Retinal pigment epithelial cell (primary cell): ENCODE measurements at regions not wholly inside any gene's neighbourhood (a gene's known extent, or its start where the extent isn't known, plus 50 kb on each side); places are given as distances from the start of the nearest gene placed in this dataset.

Source experiments
- DNase-seq: peaks from one replicate; pipeline ENCODE4 v3.0.0-alpha.2; 2010; ENCODE audit warnings: low read depth
- H3K4me3 ChIP-seq: 2 replicates; pipeline ENCODE4 v1.5.1; 2011; ENCODE audit warnings: mild to moderate bottlenecking, low read length, control low read depth, moderate library complexity
- TF ChIP-seq, protein P1 (sequence below): conservative IDR thresholded peaks from 2 replicates; pipeline ENCODE4 v1.5.1; 2011; ENCODE audit warnings: low read depth, low read length, control low read depth, inconsistent platforms

- TF ChIP-seq, protein P1, sequence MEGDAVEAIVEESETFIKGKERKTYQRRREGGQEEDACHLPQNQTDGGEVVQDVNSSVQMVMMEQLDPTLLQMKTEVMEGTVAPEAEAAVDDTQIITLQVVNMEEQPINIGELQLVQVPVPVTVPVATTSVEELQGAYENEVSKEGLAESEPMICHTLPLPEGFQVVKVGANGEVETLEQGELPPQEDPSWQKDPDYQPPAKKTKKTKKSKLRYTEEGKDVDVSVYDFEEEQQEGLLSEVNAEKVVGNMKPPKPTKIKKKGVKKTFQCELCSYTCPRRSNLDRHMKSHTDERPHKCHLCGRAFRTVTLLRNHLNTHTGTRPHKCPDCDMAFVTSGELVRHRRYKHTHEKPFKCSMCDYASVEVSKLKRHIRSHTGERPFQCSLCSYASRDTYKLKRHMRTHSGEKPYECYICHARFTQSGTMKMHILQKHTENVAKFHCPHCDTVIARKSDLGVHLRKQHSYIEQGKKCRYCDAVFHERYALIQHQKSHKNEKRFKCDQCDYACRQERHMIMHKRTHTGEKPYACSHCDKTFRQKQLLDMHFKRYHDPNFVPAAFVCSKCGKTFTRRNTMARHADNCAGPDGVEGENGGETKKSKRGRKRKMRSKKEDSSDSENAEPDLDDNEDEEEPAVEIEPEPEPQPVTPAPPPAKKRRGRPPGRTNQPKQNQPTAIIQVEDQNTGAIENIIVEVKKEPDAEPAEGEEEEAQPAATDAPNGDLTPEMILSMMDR = no peak
- DNase-seq = no peak
- no peak overlapping the region for H3K4me3 ChIP-seq
Observed at GRCh38 chr3:105177576-105177975, 189.1 kb upstream of the ALCAM start.

DNA sequence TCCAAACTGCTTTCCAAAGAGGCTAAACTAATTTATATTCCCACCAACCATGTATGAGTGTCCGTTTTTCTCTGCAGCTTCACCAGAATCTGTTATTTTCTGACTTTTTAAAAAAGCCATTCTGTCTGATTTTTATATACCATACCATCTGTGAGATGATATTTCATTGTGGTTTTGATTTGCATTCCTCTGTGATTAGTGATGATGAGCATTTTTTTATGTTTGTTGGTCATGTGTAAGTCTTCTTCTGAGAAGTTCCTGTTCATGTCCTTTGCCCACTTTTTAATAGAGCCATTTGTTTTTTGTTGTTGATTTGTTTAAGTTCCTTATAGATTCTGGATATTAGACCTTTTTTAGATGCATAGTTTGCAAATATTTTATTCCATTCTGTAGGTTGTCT lies 179.4 kb upstream of the ALCAM start:
- DNase-seq = no peak
- TF ChIP-seq, protein P1 = no peak
- no peak overlapping the region for H3K4me3 ChIP-seq

DNA sequence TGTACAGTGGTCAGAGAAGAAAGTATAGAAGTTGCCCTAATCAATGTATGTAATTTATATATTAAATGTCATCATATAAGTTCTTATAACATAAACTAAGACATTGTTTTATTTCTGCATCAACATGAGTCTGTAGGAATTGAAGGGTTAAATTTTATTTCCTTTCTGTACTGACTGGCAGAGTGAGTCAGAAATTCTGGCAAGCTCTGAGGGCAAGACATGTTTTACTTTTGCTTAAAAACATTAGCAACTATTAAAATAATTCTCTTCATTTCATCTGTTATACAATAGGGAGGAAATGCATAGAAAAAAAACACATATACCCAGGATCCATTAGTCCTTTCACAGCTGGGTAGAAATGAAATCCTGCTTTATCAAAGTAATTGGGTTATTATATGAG lies 171.4 kb upstream of the ALCAM start:
- H3K4me3 ChIP-seq = no peak overlapping the region
- DNase-seq = no peak
- TF ChIP-seq, protein P1 = no peak

- TF ChIP-seq, protein P1 = no peak
Observed at GRCh38 chr3:105197863-105198262, 168.8 kb upstream of the ALCAM start.

GRCh38 chr3:105199217-105199616 lies 167.5 kb upstream of the ALCAM start:
- no peak overlapping the region for H3K4me3 ChIP-seq
- TF ChIP-seq, protein P1 = no peak
- DNase-seq = no peak

More at GRCh38 chr3:105197863-105198262, 168.8 kb upstream of the ALCAM start:
- DNase-seq = no peak
- no peak overlapping the region for H3K4me3 ChIP-seq

GRCh38 chr3:105210141-105210540 lies 156.6 kb upstream of the ALCAM start:
- TF ChIP-seq, protein P1 = no peak
- H3K4me3 ChIP-seq = no peak overlapping the region
- no peak for DNase-seq

GRCh38 chr3:105214590-105214989 lies 152.1 kb upstream of the ALCAM start:
- TF ChIP-seq, protein P1 = no peak
- no peak for DNase-seq
- no peak overlapping the region for H3K4me3 ChIP-seq
